GM12878 (cell line): ENCODE measurements at regions not wholly inside any gene's neighbourhood (a gene's known extent, or its start where the extent isn't known, plus 50 kb on each side); places are given as distances from the start of the nearest gene placed in this dataset.

Experiments
- ATAC-seq: fragments of 200-7000 bp; cut with Tn5 transposase; 3 replicates; pipeline ENCODE4 v1.9.1; 2020; ENCODE audit warnings: mild to moderate bottlenecking, moderate library complexity
- BruUV-seq: library from RNA; stranded (reverse); fragments of 400-500 nt; replicated peaks from 2 replicates; lab custom pipeline; 2021; lab: Mats Ljungman, UMichigan
- CTCF ChIA-PET: fragments of 300-600 bp; sonication (Branson Sonifier 250); formaldehyde crosslinking; extraction: SDS; loops from one replicate; lab custom pipeline; 2021; ENCODE audit warnings: inconsistent platforms; lab: Yijun Ruan, JAX
- POLR2A ChIA-PET: fragments of 350-600 bp; formaldehyde crosslinking; extraction: SDS; loops from one replicate; lab custom pipeline; 2021; ENCODE audit warnings: inconsistent platforms; lab: Charles Lee
- RAD21 ChIA-PET: fragments of 300-600 bp; sonication (Branson Sonifier 250); formaldehyde crosslinking; loops from one replicate; lab custom pipeline; 2023; ENCODE audit warnings: antibody characterized with exemption; ENCODE audit not compliant: unreplicated experiment; lab: Charles Lee
- SMC1A ChIA-PET: fragments of 300-600 bp; sonication (Branson Sonifier 250); formaldehyde crosslinking; loops from one replicate; lab custom pipeline; 2023; ENCODE audit not compliant: unreplicated experiment, uncharacterized antibody; lab: Charles Lee
- DNase-seq: peaks from one replicate; pipeline ENCODE4 v3.0.0-alpha.2; 2011; ENCODE audit warnings: low read depth, low spot score
- FAIRE-seq: peaks from 3 replicates; lab custom pipeline; 2011; peaks lifted over from hg19 to GRCh38; lab: Jason Lieb, UNC
- H2AFZ ChIP-seq: 2 replicates; pipeline ENCODE4 v1.6.0; 2011; ENCODE audit warnings: low read depth, low read length, control low read depth; ENCODE audit not compliant: control insufficient read depth
- H3K27ac ChIP-seq: 2 replicates; pipeline ENCODE4 v1.5.1; 2011; ENCODE audit warnings: control low read depth; ENCODE audit not compliant: control insufficient read depth, insufficient read depth
- H3K27me3 ChIP-seq, 2 experiments: replicated peaks in 1 of 2; 2 replicates each; pipeline versions ENCODE4 v1.6.0 to v1.6.1; 2011; ENCODE audit warnings: low read length in 1 of 2; ENCODE audit not compliant: control insufficient read depth in 2 of 2, insufficient read depth in 2 of 2
- H3K36me3 ChIP-seq, 2 experiments: 2 replicates each; pipeline ENCODE4 v1.5.1; 2011; ENCODE audit warnings: low read length in 1 of 2; ENCODE audit not compliant: control insufficient read depth in 2 of 2, insufficient read depth in 2 of 2
- H3K4me1 ChIP-seq: 2 replicates; pipeline ENCODE4 v1.6.1; 2011; ENCODE audit warnings: mild to moderate bottlenecking, low read length, moderate library complexity, mixed read lengths; ENCODE audit not compliant: control insufficient read depth, insufficient read depth
- H3K4me2 ChIP-seq: 2 replicates; pipeline ENCODE4 v1.6.0; 2011; ENCODE audit warnings: control low read depth; ENCODE audit not compliant: control insufficient read depth, insufficient read depth
- H3K4me3 ChIP-seq: fragments of 200-600 bp; sonication (generic); 2 replicates; pipeline ENCODE4 v1.5.1; 2016
- H3K79me2 ChIP-seq: 2 replicates; pipeline ENCODE4 v1.6.0; 2011; ENCODE audit warnings: low read length; ENCODE audit not compliant: control insufficient read depth, insufficient read depth
- H3K9ac ChIP-seq: 2 replicates; pipeline ENCODE4 v1.8.0; 2011; ENCODE audit warnings: low read length, control low read depth, mixed read lengths; ENCODE audit not compliant: control insufficient read depth, insufficient read depth
- H3K9me3 ChIP-seq: replicated peaks from 3 replicates; pipeline ENCODE4 v1.5.1; 2011; ENCODE audit warnings: mild to moderate bottlenecking, low read length; ENCODE audit not compliant: control insufficient read depth, insufficient read depth
- H4K20me1 ChIP-seq: 2 replicates; pipeline ENCODE4 v1.6.0; 2011; ENCODE audit not compliant: control insufficient read depth, insufficient read depth
- ASH2L ChIP-seq: fragments of 300-600, 200-600 bp; sonication (generic); IDR thresholded peaks from 2 replicates; pipeline ENCODE4 v1.6.1; 2017; ENCODE audit warnings: low read depth, mild to moderate bottlenecking, borderline replicate concordance
- BCL11A ChIP-seq: IDR thresholded peaks from 2 replicates; pipeline ENCODE4 v1.6.1; 2011; ENCODE audit warnings: low read depth, low read length
- CHD2 ChIP-seq: IDR thresholded peaks from 2 replicates; pipeline ENCODE4 v1.6.1; 2011; ENCODE audit warnings: low read depth, low read length, improper control_type of control experiment, borderline replicate concordance
- EED ChIP-seq: sonication (generic); IDR thresholded peaks from 2 replicates; pipeline ENCODE4 v1.6.1; 2016; ENCODE audit warnings: antibody characterized with exemption, low read depth
- HDAC6 ChIP-seq: fragments of 200-600 bp; sonication (generic); IDR thresholded peaks from one replicate; pipeline ENCODE4 v1.8.0; 2017; ENCODE audit warnings: antibody characterized with exemption; ENCODE audit not compliant: unreplicated experiment
- HDGF ChIP-seq: fragments of 450-650 bp; IDR thresholded peaks from 2 replicates; pipeline ENCODE4 v1.6.1; 2016; ENCODE audit warnings: antibody characterized with exemption
- KAT2A ChIP-seq: conservative IDR thresholded peaks from 2 replicates; pipeline ENCODE4 v1.6.1; 2011; ENCODE audit warnings: low read depth, low read length; ENCODE audit not compliant: control insufficient read depth
- KDM1A ChIP-seq: fragments of 200-600 bp; sonication (generic); IDR thresholded peaks from 2 replicates; pipeline ENCODE4 v1.6.1; 2016; ENCODE audit warnings: borderline replicate concordance
- KLF5 ChIP-seq: fragments of 450-650 bp; IDR thresholded peaks from 2 replicates; pipeline ENCODE4 v1.6.1; 2014; ENCODE audit warnings: mild to moderate bottlenecking; ENCODE audit not compliant: partially characterized antibody
- NBN ChIP-seq: fragments of 450-650 bp; IDR thresholded peaks from 2 replicates; pipeline ENCODE4 v1.6.1; 2016
- NFXL1 ChIP-seq: fragments of 450-650 bp; IDR thresholded peaks from 2 replicates; pipeline ENCODE4 v1.6.1; 2017; ENCODE audit warnings: antibody characterized with exemption, mild to moderate bottlenecking, borderline replicate concordance
- NRF1 ChIP-seq: conservative IDR thresholded peaks from 2 replicates; pipeline ENCODE4 v1.6.1; 2011; ENCODE audit warnings: mild to moderate bottlenecking, low read depth, low read length, improper control_type of control experiment
- RB1 ChIP-seq: fragments of 450-650 bp; formaldehyde crosslinking; IDR thresholded peaks from 2 replicates; pipeline ENCODE4 v1.6.1; 2017; ENCODE audit warnings: mild to moderate bottlenecking, borderline replicate concordance
- RCOR1 ChIP-seq: conservative IDR thresholded peaks from 2 replicates; pipeline ENCODE4 v1.6.1; 2012; ENCODE audit warnings: low read depth, low read length, improper control_type of control experiment
- SREBF2 ChIP-seq: IDR thresholded peaks from 2 replicates; pipeline ENCODE4 v1.6.1; 2012; ENCODE audit warnings: mild to moderate bottlenecking, low read length
- SUPT20H ChIP-seq: IDR thresholded peaks from 2 replicates; pipeline ENCODE4 v1.6.1; 2011; ENCODE audit warnings: low read depth, mild to moderate bottlenecking, low read length, moderate library complexity, borderline replicate concordance; ENCODE audit not compliant: control insufficient read depth
- YBX1 ChIP-seq: fragments of 450-650 bp; IDR thresholded peaks from 2 replicates; pipeline ENCODE4 v1.6.1; 2016; ENCODE audit warnings: antibody characterized with exemption
- ZNF207 ChIP-seq: fragments of 450-650 bp; IDR thresholded peaks from 2 replicates; pipeline ENCODE4 v1.6.1; 2014; ENCODE audit warnings: antibody characterized with exemption, mild to moderate bottlenecking, borderline replicate concordance
- ZNF274 ChIP-seq: IDR thresholded peaks from one replicate; pipeline ENCODE4 v1.8.0; 2011; ENCODE audit not compliant: insufficient read length, insufficient read depth
- WGBS: methylation state at CpG from one replicate; pipeline ENCODE4 v1.1.6; 2016; ENCODE audit warnings: low lambda C conversion rate; ENCODE audit not compliant: insufficient replicate concordance, insufficient coverage; ENCODE audit errors: missing lambda C conversion rate; 5-methylcytosine and 5-hydroxymethylcytosine counted together
- in situ Hi-C: fragments of 300-500 bp; cut with MboI; formaldehyde crosslinking; loops from 9 replicates; pipeline ENCODE4 v1.14.3; 2018; ENCODE audit warnings: mixed read lengths
- intact Hi-C: fragments of 100-400 bp; cut with micrococcal nuclease; formaldehyde crosslinking; loops from one replicate; pipeline ENCODE4 v1.14.2; 2022; ENCODE audit not compliant: unreplicated experiment
- TF ChIP-seq, protein P1 (sequence below): fragments of 450-650 bp; IDR thresholded peaks from 2 replicates; pipeline ENCODE4 v1.6.1; 2018; ENCODE audit warnings: mild to moderate bottlenecking, low read depth, moderate library complexity; ENCODE audit not compliant: partially characterized antibody
- TF ChIP-seq, protein P2 (sequence below): IDR thresholded peaks from 2 replicates; pipeline ENCODE4 v1.6.1; 2012; ENCODE audit warnings: low read depth, low read length, improper control_type of control experiment
- TF ChIP-seq, protein P3 (sequence below): IDR thresholded peaks from 2 replicates; pipeline ENCODE4 v1.6.1; 2011; ENCODE audit warnings: mild to moderate bottlenecking, low read depth, low read length, moderate library complexity; ENCODE audit not compliant: insufficient replicate concordance

DNA sequence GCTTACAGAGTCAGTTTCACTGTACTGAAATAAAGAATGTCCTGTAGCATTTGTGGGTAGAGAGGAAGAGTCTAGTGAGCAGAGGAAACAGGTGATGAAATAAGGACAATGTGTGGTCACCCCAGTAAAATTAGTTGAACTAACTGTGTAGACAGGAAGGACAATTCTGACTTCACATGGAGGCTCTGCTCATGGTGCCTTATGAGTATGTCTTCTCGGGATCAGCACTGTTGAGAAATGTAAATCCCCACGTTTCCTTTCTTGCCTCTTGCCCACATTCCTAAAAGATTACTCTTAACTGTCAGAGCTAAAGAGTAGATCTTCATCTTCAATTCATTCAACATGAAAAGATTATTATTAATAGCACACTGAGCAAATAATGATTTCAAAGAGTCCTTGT lies 113.2 kb upstream of the FLRT2 start (continued):
- no peak for TF ChIP-seq NFXL1
- no peak for TF ChIP-seq BCL11A

DNA sequence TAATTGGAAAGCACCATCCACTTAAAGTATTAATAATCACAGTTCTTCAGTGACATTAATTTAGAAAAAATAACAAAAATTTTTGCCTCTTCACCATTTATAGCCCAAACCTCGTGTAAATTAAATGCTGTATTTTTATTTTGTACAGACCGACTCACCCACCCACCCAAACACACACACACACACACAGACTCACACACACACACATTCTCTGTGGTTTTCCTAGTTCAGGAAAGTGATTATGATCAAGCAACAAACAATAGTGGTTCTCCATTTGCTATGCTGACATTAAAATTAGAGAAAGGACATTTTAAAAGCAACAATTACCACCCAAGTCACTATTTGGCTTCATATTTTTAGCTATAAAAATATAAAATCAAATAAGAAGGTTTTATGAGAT lies 112.5 kb upstream of the FLRT2 start:
- in situ Hi-C loops, result no loop called here
- Histone ChIP-seq H3K27ac (no peak overlapping the region), H4K20me1 (no peaks in the 10 kb centered on the region), H3K9ac (no peak overlapping the region), H3K4me2 (no peak overlapping the region), H2AFZ (no peak overlapping the region), H3K9me3 (no peaks in the 10 kb centered on the region), H3K4me1 (no peaks in the 10 kb centered on the region), H3K4me3 (no peak overlapping the region), H3K79me2 (no peaks in the 10 kb centered on the region), H3K36me3 (no peaks in the 10 kb centered on the region), H3K27me3 (no peaks in the 10 kb centered on the region)
- ChIA-PET POLR2A (no interaction called here), SMC1A (interaction anchor here (1.0 kb wide), 1 partner anchor 9 kb away, joined by 3 read pairs; no protein-coding TSS in a partner anchor), RAD21 (no interaction called here), CTCF (no interaction called here)
- intact Hi-C loops, result no loop called here
- ATAC-seq (no peak), FAIRE-seq (no peak), DNase-seq (no peak)
- no TSS peak for BruUV-seq
- no peak for TF ChIP-seq ASH2L
- TF ChIP-seq RB1, result no peak
- TF ChIP-seq RCOR1, result no peak
- TF ChIP-seq SUPT20H, result no peak
- TF ChIP-seq ZNF274, result no peak
- TF ChIP-seq KAT2A, result no peak
- TF ChIP-seq NRF1, result no peak
- TF ChIP-seq CHD2, result no peak
- no peak for TF ChIP-seq NBN
- TF ChIP-seq HDGF, result no peak
- no peak for TF ChIP-seq EED
- TF ChIP-seq, protein P1, sequence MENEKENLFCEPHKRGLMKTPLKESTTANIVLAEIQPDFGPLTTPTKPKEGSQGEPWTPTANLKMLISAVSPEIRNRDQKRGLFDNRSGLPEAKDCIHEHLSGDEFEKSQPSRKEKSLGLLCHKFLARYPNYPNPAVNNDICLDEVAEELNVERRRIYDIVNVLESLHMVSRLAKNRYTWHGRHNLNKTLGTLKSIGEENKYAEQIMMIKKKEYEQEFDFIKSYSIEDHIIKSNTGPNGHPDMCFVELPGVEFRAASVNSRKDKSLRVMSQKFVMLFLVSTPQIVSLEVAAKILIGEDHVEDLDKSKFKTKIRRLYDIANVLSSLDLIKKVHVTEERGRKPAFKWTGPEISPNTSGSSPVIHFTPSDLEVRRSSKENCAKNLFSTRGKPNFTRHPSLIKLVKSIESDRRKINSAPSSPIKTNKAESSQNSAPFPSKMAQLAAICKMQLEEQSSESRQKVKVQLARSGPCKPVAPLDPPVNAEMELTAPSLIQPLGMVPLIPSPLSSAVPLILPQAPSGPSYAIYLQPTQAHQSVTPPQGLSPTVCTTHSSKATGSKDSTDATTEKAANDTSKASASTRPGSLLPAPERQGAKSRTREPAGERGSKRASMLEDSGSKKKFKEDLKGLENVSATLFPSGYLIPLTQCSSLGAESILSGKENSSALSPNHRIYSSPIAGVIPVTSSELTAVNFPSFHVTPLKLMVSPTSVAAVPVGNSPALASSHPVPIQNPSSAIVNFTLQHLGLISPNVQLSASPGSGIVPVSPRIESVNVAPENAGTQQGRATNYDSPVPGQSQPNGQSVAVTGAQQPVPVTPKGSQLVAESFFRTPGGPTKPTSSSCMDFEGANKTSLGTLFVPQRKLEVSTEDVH, result no peak
- TF ChIP-seq, protein P2, sequence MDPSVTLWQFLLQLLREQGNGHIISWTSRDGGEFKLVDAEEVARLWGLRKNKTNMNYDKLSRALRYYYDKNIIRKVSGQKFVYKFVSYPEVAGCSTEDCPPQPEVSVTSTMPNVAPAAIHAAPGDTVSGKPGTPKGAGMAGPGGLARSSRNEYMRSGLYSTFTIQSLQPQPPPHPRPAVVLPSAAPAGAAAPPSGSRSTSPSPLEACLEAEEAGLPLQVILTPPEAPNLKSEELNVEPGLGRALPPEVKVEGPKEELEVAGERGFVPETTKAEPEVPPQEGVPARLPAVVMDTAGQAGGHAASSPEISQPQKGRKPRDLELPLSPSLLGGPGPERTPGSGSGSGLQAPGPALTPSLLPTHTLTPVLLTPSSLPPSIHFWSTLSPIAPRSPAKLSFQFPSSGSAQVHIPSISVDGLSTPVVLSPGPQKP, result no peak
- TF ChIP-seq ZNF207, result no peak
- TF ChIP-seq YBX1, result no peak
- no peak for TF ChIP-seq SREBF2
- no peak for TF ChIP-seq KDM1A
- TF ChIP-seq KLF5, result no peak
- TF ChIP-seq, protein P3, sequence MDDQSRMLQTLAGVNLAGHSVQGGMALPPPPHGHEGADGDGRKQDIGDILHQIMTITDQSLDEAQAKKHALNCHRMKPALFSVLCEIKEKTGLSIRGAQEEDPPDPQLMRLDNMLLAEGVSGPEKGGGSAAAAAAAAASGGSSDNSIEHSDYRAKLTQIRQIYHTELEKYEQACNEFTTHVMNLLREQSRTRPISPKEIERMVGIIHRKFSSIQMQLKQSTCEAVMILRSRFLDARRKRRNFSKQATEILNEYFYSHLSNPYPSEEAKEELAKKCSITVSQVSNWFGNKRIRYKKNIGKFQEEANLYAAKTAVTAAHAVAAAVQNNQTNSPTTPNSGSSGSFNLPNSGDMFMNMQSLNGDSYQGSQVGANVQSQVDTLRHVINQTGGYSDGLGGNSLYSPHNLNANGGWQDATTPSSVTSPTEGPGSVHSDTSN, result no peak
- TF ChIP-seq HDAC6, result no peak
- 6% methylated on average over 2 of the region's 2 CpGs for WGBS
